Transverse colon (tissue), 4 donors: ENCODE measurements at regions not wholly inside any gene's neighbourhood (a gene's known extent, or its start where the extent isn't known, plus 50 kb on each side); places are given as distances from the start of the nearest gene placed in this dataset.

Experiments used
- DNase-seq: peaks from one replicate; pipeline ENCODE4 v3.0.0-alpha.2; 2019
- H3K27ac ChIP-seq, 4 donors: fragments of 200-600 bp; sonication (generic); 2 replicates each; pipeline ENCODE4 v1.5.1; 2016 to 2018; ENCODE audit warnings: inconsistent platforms in 4 of 4
- H3K27me3 ChIP-seq: fragments of 200-600 bp; sonication (generic); 2 replicates; pipeline ENCODE4 v1.5.1; 2017; ENCODE audit warnings: inconsistent platforms
- H3K36me3 ChIP-seq, 4 donors: fragments of 200-600 bp; sonication (generic); 2 replicates each; pipeline ENCODE4 v1.5.1; 2017 to 2019; ENCODE audit warnings: inconsistent platforms in 4 of 4
- H3K4me1 ChIP-seq, 4 donors: fragments of 200-600 bp; sonication (generic); 2 replicates each; pipeline ENCODE4 v1.5.1; 2017 to 2020; ENCODE audit warnings: inconsistent platforms in 4 of 4
- H3K4me3 ChIP-seq, 4 donors: fragments of 200-600 bp; sonication (generic); 1 replicate in 1 of 4; 2 replicates in 3 of 4; pipeline versions ENCODE4 v1.5.1 to v1.6.1; 2017 to 2019; ENCODE audit warnings: inconsistent platforms in 4 of 4
- H3K9me3 ChIP-seq, 2 donors: fragments of 200-600 bp; sonication (generic); 2 replicates each; pipeline ENCODE4 v1.5.1; 2017 to 2019; ENCODE audit warnings: inconsistent platforms in 2 of 2
- CTCF ChIP-seq, 5 experiments: fragments of 200-600 bp in 3 of 5; fragments of 450-650 bp in 2 of 5; sonication (generic) in 3 of 5; IDR thresholded peaks; 1 replicate in 2 of 5; 2 replicates in 3 of 5; pipeline ENCODE4 v1.5.1; 2016 to 2017; ENCODE audit warnings: antibody characterized with exemption in 5 of 5, inconsistent platforms in 3 of 5, mild to moderate bottlenecking in 2 of 5, moderate library complexity in 1 of 5
- EP300 ChIP-seq: sonication (generic); formaldehyde crosslinking; IDR thresholded peaks from one replicate; pipeline ENCODE4 v1.6.1; 2017; ENCODE audit warnings: antibody characterized with exemption, low read depth
- POLR2A ChIP-seq: fragments of 450-650 bp; IDR thresholded peaks from one replicate; pipeline ENCODE4 v1.6.1; 2016; ENCODE audit warnings: antibody characterized with exemption, mild to moderate bottlenecking, moderate library complexity
- POLR2AphosphoS5 ChIP-seq, 3 donors: sonication (generic); formaldehyde crosslinking; IDR thresholded peaks; one replicate each; pipeline ENCODE4 v1.6.1; 2016; ENCODE audit warnings: antibody characterized with exemption in 3 of 3
- WGBS, 2 donors: methylation state at CpG; one replicate each; pipeline ENCODE4 v1.1.5; 2018; ENCODE audit warnings: low coverage in 1 of 2; 5-methylcytosine and 5-hydroxymethylcytosine counted together
- in situ Hi-C, 4 donors: fragments of 200-750 bp; cut with MboI; loops; one replicate each; pipeline versions ENCODE4 v1.15.0 to v1.15.1; 2017; ENCODE audit warnings: low sequenced_read_pairs in 3 of 4, low pct_ligation_motif_present in 1 of 4, low pct_unique_long_range_greater_than_20kb in 1 of 4
- intact Hi-C: fragments of 100-400 bp; cut with DNase I; formaldehyde crosslinking; loops from one replicate; pipeline ENCODE4 v1.15.1; 2023; ENCODE audit warnings: low total_unique reads

- H3K4me3 ChIP-seq: no peak overlapping the region
- no peaks in the 10 kb centered on the region for H3K9me3 ChIP-seq
- TF ChIP-seq POLR2AphosphoS5 (IDR thresholded peaks at IDR 0.05): no peak
- TF ChIP-seq CTCF (IDR thresholded peaks at IDR 0.05): no peak
- TF ChIP-seq POLR2A: no peak
- no peak for TF ChIP-seq EP300
- intact Hi-C loops (no loop called here), in situ Hi-C loops (no loop called here)
- H3K4me1 ChIP-seq: peaks cover 0 to 5% (median 0%) of the 10 kb centered on the region in 4 donors
- DNase-seq: no peak
- WGBS, 2 donors: 45 to 73% methylated on average over 3 of the region's 3 CpGs
- H3K27ac ChIP-seq: no peak overlapping the region
- no peaks in the 10 kb centered on the region for H3K27me3 ChIP-seq
- no peaks in the 10 kb centered on the region for H3K36me3 ChIP-seq
Measured at GRCh38 chr10:53606981-53607380, 834.4 kb upstream of the MBL2 start.

GRCh38 chr10:53601260-53601875 lies 828.8 kb upstream of the MBL2 start:
- 8 to 12% methylated on average over 11 of the region's 11 CpGs for WGBS, 2 donors
- Histone ChIP-seq H3K27me3 (no peaks in the 10 kb centered on the region), H3K4me3 (no peak overlapping the region), H3K9me3 (no peaks in the 10 kb centered on the region), H3K36me3 (no peaks in the 10 kb centered on the region), H3K4me1 (peaks cover 0 to 4% (median 0%) of the 10 kb centered on the region in 4 donors), H3K27ac (no peak overlapping the region)
- DNase-seq: no peak
- intact Hi-C loops: no loop called here
- in situ Hi-C loops: no loop called here
- TF ChIP-seq POLR2AphosphoS5 (IDR thresholded peaks at IDR 0.05): no peak
- TF ChIP-seq CTCF (IDR thresholded peaks at IDR 0.05): peak; percentile 62 to 80 (median 72)

GRCh38 chr10:53598914-53599313 lies 826.3 kb upstream of the MBL2 start:
- Histone ChIP-seq H3K36me3 (no peaks in the 10 kb centered on the region), H3K4me3 (no peak overlapping the region), H3K27me3 (no peaks in the 10 kb centered on the region), H3K4me1 (peaks cover 0 to 4% (median 0%) of the 10 kb centered on the region in 4 donors), H3K27ac (no peak overlapping the region), H3K9me3 (no peaks in the 10 kb centered on the region)
- 70 to 80% methylated on average over 2 of the region's 2 CpGs for WGBS, 2 donors
- in situ Hi-C loops (no loop called here), intact Hi-C loops (no loop called here)
- DNase-seq: no peak
- TF ChIP-seq POLR2AphosphoS5 (IDR thresholded peaks at IDR 0.05): no peak
- no peak for TF ChIP-seq EP300
- TF ChIP-seq POLR2A: no peak
- TF ChIP-seq CTCF (IDR thresholded peaks at IDR 0.05): no peak

GRCh38 chr10:53597835-53598251 lies 825.3 kb upstream of the MBL2 start:
- in situ Hi-C loops (no loop called here), intact Hi-C loops (no loop called here)
- peaks cover 0 to 4% (median 0%) of the 10 kb centered on the region in 4 donors for H3K4me1 ChIP-seq
- no peaks in the 10 kb centered on the region for H3K9me3 ChIP-seq
- no peak overlapping the region for H3K4me3 ChIP-seq
- H3K27ac ChIP-seq: no peak overlapping the region
- TF ChIP-seq CTCF (IDR thresholded peaks at IDR 0.05) (no peak), EP300 (no peak), POLR2A (no peak), POLR2AphosphoS5 (IDR thresholded peaks at IDR 0.05) (no peak)
- no peak for DNase-seq
- no peaks in the 10 kb centered on the region for H3K27me3 ChIP-seq
- H3K36me3 ChIP-seq: no peaks in the 10 kb centered on the region
- WGBS, 2 donors: 72 to 79% methylated on average over 2 of the region's 2 CpGs
